GM21825 (cell line): ENCODE measurements at regions not wholly inside any gene's neighbourhood (a gene's known extent, or its start where the extent isn't known, plus 50 kb on each side); places are given as distances from the start of the nearest gene placed in this dataset.
"Not testable (repeated sequence)": the region's sequence is repeated elsewhere in the genome, so short reads cannot be mapped to it uniquely, and the experiment has no call there.

Experiments
- ATAC-seq: cut with Tn5 transposase; IDR thresholded peaks from one replicate; pipeline ENCODE4 v1.9.1; 2021; ENCODE audit warnings: mild to moderate bottlenecking, moderate library complexity; ENCODE audit not compliant: unreplicated experiment

DNA sequence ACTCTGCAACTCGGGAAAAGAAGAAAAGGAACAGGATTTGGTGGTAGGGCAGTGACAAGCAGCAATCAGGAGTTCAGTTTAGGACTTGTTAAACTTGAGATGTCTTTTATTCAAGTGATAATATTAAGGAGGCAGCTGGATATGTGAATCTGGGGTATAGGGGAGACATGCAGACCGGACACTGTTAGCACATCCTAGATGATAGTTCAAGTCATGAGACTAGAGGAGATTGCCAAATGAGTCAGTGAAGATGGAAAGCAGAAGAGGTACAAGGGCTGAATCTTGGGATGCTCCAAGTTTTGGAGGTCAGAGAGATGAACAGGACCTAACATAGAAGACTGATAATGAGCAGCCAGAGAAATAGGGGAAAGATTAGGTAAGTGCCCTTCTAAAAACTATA is 69.5 kb upstream of the PSME4 start:
- ATAC-seq = no peak

DNA sequence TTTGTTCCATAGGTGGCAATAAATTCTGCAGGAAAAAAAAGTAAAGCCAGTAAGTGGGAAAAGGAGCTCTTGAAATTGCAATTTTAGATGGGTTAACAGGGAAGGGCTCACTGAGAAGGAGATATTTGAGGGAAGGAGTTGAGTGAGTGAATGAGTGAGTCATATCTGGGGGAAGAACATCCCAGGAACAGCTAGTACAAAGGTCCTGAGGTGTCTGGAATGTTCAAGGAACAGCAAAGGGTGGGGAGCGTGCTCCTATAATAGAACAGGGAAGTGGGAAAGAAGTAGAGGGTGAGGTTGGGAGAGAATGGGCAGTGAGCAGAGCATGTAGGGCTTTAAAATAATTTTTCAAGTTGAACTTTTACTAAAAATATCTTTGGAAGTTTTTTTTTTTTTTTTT is 68.0 kb upstream of the PSME4 start:
- no peak for ATAC-seq

DNA sequence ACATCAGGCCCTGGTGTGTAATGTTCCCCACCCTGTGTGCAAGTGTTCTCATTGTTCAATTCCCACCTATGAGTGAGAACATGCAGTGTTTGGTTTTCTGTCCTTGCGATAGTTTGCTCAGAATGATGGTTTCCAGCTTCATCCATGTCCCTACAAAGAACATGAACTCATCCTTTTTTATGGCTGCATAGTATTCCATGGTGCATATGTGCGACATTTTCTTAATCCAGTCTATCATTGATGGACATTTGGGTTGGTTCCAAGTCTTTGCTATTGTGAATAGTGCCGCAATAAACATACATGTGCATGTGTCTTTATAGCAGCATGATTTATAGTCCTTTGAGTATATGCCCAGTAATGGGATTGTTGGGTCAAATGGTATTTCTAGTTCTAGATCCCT is 60.5 kb upstream of the PSME4 start:
- not testable (repeated sequence) for ATAC-seq

DNA sequence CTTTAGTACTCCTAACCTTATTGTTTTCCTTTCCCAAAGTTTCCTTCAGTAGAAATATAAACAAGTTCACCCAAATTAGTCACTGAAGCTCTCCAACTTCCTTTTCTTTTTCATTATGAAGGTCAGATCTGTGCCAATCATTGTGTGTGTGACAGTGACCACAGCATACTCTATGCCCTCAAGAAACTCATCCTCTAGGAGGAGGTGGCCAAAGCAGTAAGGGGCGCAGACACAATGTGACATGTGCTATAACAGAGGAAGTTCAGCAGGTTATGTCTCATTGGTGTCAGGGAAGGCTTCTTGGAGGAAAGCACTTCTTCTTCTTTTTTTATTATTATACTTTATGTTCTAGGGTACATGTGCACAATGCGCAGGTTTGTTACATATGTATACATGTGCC is 60.0 kb upstream of the PSME4 start:
- ATAC-seq = no peak

DNA sequence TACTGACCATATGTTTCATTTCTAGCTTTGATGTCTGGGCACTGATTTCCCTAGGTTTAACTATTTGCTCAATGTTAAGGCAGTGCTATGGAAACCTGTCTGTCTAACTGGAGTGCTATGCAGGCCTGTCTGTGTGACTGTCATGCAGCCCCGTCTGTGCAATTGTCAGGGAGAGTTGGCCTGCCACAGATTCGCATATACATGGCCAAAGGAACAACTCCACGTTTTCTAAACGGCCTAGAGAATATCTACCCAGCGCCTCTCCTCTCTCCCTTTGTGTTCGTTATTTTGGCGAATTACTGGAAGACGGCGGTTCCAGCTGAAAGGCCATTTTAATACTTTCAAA is 59.6 kb upstream of the PSME4 start:
- no peak for ATAC-seq

DNA sequence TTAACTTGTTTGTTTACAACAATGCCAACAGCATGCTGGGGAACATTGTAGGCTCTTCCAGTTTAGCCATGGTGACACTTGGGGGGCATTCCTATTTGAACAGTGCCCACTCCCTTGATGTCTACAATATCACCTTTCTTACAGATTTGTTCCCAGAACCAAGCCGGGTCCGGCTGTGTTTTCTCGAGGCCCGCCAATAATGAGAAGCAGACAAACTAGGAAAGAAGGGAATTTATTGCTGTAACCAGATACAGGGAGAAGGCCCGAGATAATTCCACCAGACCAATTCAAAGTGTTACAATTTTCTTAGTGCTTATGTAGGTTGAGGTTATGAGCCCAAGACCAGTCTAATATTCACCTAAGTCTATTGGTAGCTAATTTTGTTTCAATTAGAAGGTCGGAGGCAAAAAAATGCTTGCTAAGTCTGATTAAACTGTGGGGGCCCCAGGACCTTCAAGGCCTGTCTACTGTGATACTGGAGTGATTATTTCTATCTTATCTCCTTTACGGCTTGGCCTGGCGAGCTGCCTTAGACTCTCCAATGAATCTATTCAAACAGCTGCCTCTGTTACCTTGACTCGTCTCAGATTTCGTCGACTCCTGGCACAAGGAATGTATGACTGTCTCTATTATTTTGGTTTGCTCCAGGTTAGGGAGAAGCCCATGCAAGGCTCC is 59.1 kb upstream of the PSME4 start:
- ATAC-seq = no peak

DNA sequence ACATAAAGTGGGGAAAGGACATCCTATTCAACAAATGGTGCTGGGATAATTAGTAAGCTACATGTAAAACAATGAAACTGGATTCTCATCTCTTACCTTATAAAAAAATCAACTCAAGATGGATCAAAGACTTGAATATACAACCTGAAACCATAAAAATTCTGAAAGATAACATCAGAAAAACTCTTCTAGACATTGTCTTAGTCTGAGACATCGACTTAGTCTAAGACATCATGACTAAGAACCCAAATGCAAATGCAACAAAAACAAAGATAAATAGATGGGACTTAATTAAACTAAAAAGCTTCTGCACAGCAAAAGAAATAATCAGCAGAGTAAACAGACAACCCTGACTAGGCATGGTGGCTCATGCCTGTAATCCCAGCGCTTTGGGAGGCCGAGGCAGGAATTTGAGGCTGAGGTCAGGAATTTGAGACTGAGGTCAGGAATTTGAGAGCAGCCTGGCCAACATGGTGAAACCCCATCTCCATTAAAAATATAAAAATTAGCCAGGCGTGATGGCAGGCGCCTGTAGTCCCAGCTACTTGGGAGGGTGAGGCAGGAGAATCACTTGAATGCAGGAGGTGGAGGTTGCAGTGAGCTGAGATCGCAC is 54.8 kb upstream of the PSME4 start:
- ATAC-seq = not testable (repeated sequence)

DNA sequence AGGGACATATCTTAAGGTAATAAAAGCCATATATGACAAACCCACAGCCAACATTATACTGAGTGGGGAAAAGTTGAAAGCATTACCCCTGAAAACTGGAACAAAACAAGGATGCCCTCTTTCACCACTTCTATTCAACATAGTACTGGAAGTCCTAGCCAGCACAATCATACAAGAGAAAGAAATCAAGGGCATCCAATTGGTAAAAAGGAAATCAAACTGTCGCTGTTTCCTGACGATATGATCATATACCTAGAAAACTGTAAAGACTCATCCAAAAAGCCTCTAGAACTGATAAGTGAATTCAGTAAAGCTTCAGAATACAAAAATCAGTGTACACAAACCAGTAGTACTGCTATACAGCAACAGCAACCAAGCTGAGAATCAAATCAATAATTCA is 53.8 kb upstream of the PSME4 start:
- ATAC-seq = no peak

DNA sequence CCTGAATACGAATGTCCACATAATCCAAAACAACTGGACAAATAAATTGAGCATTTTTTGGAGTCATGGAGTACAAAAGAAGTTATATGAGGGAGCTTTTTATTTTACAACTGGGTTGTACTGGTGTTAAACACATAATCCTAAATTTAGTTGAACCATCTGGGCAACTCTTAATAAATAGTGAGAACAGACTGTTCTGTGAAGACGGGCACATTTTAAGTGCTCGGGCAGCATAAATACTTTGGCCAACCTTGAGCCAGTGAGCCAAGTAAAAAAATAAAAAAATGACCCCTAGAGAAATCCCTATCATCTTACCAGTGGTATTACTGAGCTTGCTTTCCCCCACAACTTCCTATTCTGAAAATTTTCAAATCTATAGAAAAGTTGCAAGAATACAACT is 50.9 kb upstream of the PSME4 start:
- no peak for ATAC-seq

DNA sequence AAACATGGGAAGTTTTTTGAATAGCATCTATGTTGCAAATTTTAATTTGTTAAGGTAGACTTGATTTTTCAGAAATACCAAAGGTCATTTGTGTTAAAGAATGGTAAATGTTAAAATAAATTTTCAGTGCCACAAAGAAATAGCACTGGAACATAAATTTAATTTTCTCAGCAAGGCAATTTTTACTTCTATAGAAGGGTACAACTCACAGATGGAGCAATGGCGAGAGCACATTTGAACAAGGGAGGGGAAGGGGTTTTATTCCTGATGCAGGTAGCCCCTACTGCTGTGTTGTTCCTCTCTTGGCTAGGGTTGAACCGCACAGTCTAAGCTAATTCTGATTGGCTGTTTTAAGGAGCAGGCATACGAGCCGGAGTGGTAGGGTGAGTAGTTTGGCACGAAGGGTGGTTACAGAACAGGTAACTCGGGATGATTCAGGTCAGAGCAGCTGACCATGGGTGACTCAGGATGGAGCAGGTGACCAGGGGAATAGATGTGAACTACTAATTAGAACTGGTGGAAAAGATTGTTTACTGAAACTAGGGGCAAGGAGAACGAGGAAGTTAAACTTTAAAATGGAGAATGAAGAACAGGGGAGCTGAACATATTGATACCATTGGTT is 50.1 kb upstream of the PSME4 start:
- ATAC-seq = no peak
